Activated B cell treated with CpG ODN at 0.5 μM for 24 hours (primary cell): ENCODE measurements at regions not wholly inside any gene's neighbourhood (a gene's known extent, or its start where the extent isn't known, plus 50 kb on each side); places are given as distances from the start of the nearest gene placed in this dataset.

Experiments used
- ATAC-seq: fragments of 200-7000 bp; cut with Tn5 transposase; one replicate; pipeline ENCODE4 v1.10.0; 2021; ENCODE audit warnings: low read depth, mild to moderate bottlenecking, moderate library complexity
- CTCF ChIA-PET: fragments of 350-600 bp; sonication (Branson Sonifier 250); formaldehyde crosslinking; loops from one replicate; lab custom pipeline; 2021; ENCODE audit warnings: antibody characterized with exemption; lab: Charles Lee
- POLR2A ChIA-PET: fragments of 350-600 bp; sonication (Branson Sonifier 250); formaldehyde crosslinking; loops from one replicate; lab custom pipeline; 2021; ENCODE audit warnings: antibody characterized with exemption; lab: Charles Lee
- DNase-seq: peaks from one replicate; pipeline ENCODE4 v3.0.0; 2022
- H3K27ac Mint-ChIP-seq: one replicate; pipeline ENCODE4 v1.8.0; 2020; ENCODE audit warnings: mixed read lengths
- H3K27me3 Mint-ChIP-seq: one replicate; pipeline ENCODE4 v1.8.0; 2021; ENCODE audit warnings: mixed read lengths
- H3K36me3 Mint-ChIP-seq: one replicate; pipeline ENCODE4 v1.8.0; 2021; ENCODE audit warnings: low read depth, mixed read lengths
- H3K4me1 Mint-ChIP-seq: one replicate; pipeline ENCODE4 v1.8.0; 2021; ENCODE audit warnings: mixed read lengths
- H3K4me3 Mint-ChIP-seq: one replicate; pipeline ENCODE4 v1.8.0; 2020; ENCODE audit warnings: mild to moderate bottlenecking, mixed read lengths
- H3K9me3 Mint-ChIP-seq: one replicate; pipeline ENCODE4 v1.8.0; 2020; ENCODE audit warnings: mixed read lengths
- CTCF ChIP-seq: fragments of 200-600 bp; IDR thresholded peaks from one replicate; pipeline ENCODE4 v1.8.0; 2022; ENCODE audit warnings: antibody characterized with exemption, mild to moderate bottlenecking
- intact Hi-C: fragments of 100-400 bp; cut with micrococcal nuclease; formaldehyde crosslinking; loops from one replicate; pipeline ENCODE4 v1.15.1; 2024

GRCh38 chr7:142334236-142334635 lies 76.4 kb upstream of the PRSS58 start:
- Mint-ChIP-seq H3K9me3 (no peaks in the 10 kb centered on the region), H3K27me3 (peaks cover 9% of the 10 kb centered on the region), H3K36me3 (no peaks in the 10 kb centered on the region), H3K4me1 (no peaks in the 10 kb centered on the region), H3K27ac (no peak overlapping the region), H3K4me3 (no peak overlapping the region)
- TF ChIP-seq CTCF, result no peak
- CTCF ChIA-PET, result no interaction called here
- ATAC-seq (no peak), DNase-seq (no peak)
- POLR2A ChIA-PET, result no interaction called here
- intact Hi-C loops, result no loop called here

- intact Hi-C loops, result no loop called here
- POLR2A ChIA-PET, result no interaction called here
- CTCF ChIA-PET, result no interaction called here
These were observed 74.6 kb upstream of the PRSS58 start for GRCh38 chr7:142332421-142332820.

GRCh38 chr7:142331941-142332340 lies 74.1 kb upstream of the PRSS58 start:
- ATAC-seq (no peak), DNase-seq (no peak)
- H3K9me3 Mint-ChIP-seq, result no peaks in the 10 kb centered on the region
- H3K36me3 Mint-ChIP-seq, result no peaks in the 10 kb centered on the region
- no peak overlapping the region for H3K27ac Mint-ChIP-seq
- H3K4me1 Mint-ChIP-seq, result peaks cover 4% of the 10 kb centered on the region
- ChIA-PET POLR2A (no interaction called here), CTCF (no interaction called here)
- no peak overlapping the region for H3K4me3 Mint-ChIP-seq
- no peak for TF ChIP-seq CTCF
- intact Hi-C loops, result no loop called here
- peaks cover 19% of the 10 kb centered on the region for H3K27me3 Mint-ChIP-seq

More at GRCh38 chr7:142332421-142332820, 74.6 kb upstream of the PRSS58 start:
- DNase-seq (no peak), ATAC-seq (no peak)
- Mint-ChIP-seq H3K9me3 (no peaks in the 10 kb centered on the region), H3K4me3 (no peak overlapping the region), H3K4me1 (peaks cover 4% of the 10 kb centered on the region), H3K27me3 (peaks cover 21% of the 10 kb centered on the region), H3K36me3 (no peaks in the 10 kb centered on the region), H3K27ac (no peak overlapping the region)
- no peak for TF ChIP-seq CTCF

GRCh38 chr7:142329062-142329790 lies 71.4 kb upstream of the PRSS58 start:
- intact Hi-C loops, result no loop called here
- POLR2A ChIA-PET, result no interaction called here
- TF ChIP-seq CTCF, result no peak

GRCh38 chr7:142328551-142328950 lies 70.7 kb upstream of the PRSS58 start:
- H3K9me3 Mint-ChIP-seq, result no peaks in the 10 kb centered on the region
- ChIA-PET POLR2A (no interaction called here), CTCF (no interaction called here)
- H3K27ac Mint-ChIP-seq, result no peak overlapping the region
- no peak overlapping the region for H3K4me3 Mint-ChIP-seq
- TF ChIP-seq CTCF, result no peak
- no peak for DNase-seq
- no peak for ATAC-seq
- H3K27me3 Mint-ChIP-seq, result peaks cover 22% of the 10 kb centered on the region
- no peaks in the 10 kb centered on the region for H3K36me3 Mint-ChIP-seq
- H3K4me1 Mint-ChIP-seq, result peaks cover 4% of the 10 kb centered on the region
- intact Hi-C loops, result no loop called here

More at GRCh38 chr7:142329062-142329790, 71.4 kb upstream of the PRSS58 start:
- no peak for ATAC-seq
- Mint-ChIP-seq H3K9me3 (no peaks in the 10 kb centered on the region), H3K27ac (no peak overlapping the region), H3K36me3 (no peaks in the 10 kb centered on the region), H3K27me3 (peaks cover 19% of the 10 kb centered on the region), H3K4me3 (no peak overlapping the region), H3K4me1 (peaks cover 4% of the 10 kb centered on the region)
- no peak for DNase-seq
- CTCF ChIA-PET, result no interaction called here
